ENCODE measurements at regions not wholly inside any gene's neighbourhood (a gene's known extent, or its start where the extent isn't known, plus 50 kb on each side); places are given as distances from the start of the nearest gene placed in this dataset.

GRCh38 chr13:82560889-82561288, 1321.4 kb downstream of the SLITRK1 start:
- no peaks in the 10 kb centered on the region for H3K9me3 ChIP-seq (ENCODE audit: severe bottlenecking)
- no peak for DNase-seq (ENCODE audit: low spot score)
- H3K36me3 ChIP-seq (ENCODE audit: low read depth) = no peaks in the 10 kb centered on the region
- TF ChIP-seq CTCF (IDR thresholded peaks at IDR 0.05; ENCODE audit: poor library complexity, severe bottlenecking) = no peak
- no peak overlapping the region for H3K4me3 ChIP-seq (ENCODE audit: severe bottlenecking)
- H3K27me3 ChIP-seq (ENCODE audit: insufficient read depth, poor library complexity, severe bottlenecking) = no peaks in the 10 kb centered on the region
- no peak for ATAC-seq (ENCODE audit: low read depth)
- no peak overlapping the region for H3K27ac ChIP-seq (ENCODE audit: poor library complexity, severe bottlenecking)
- H3K4me1 ChIP-seq (ENCODE audit: insufficient read depth, poor library complexity, severe bottlenecking) = no peaks in the 10 kb centered on the region

GRCh38 chr13:82522872-82523271, 1359.4 kb downstream of the SLITRK1 start:
- ATAC-seq (ENCODE audit: low read depth) = no peak
- Histone ChIP-seq H3K27me3 (ENCODE audit: insufficient read depth, poor library complexity, severe bottlenecking) (no peaks in the 10 kb centered on the region), H3K9me3 (ENCODE audit: severe bottlenecking) (no peaks in the 10 kb centered on the region), H3K36me3 (ENCODE audit: low read depth) (no peaks in the 10 kb centered on the region), H3K4me3 (ENCODE audit: severe bottlenecking) (no peak overlapping the region), H3K27ac (ENCODE audit: poor library complexity, severe bottlenecking) (no peak overlapping the region), H3K4me1 (ENCODE audit: insufficient read depth, poor library complexity, severe bottlenecking) (no peaks in the 10 kb centered on the region)
- no peak for TF ChIP-seq CTCF (IDR thresholded peaks at IDR 0.05; ENCODE audit: poor library complexity, severe bottlenecking)
- DNase-seq (ENCODE audit: low spot score) = no peak

GRCh38 chr13:82506805-82507414, 1375.4 kb downstream of the SLITRK1 start:
- no peaks in the 10 kb centered on the region for H3K36me3 ChIP-seq (ENCODE audit: low read depth)
- ATAC-seq (ENCODE audit: low read depth) = no peak
- no peak overlapping the region for H3K27ac ChIP-seq (ENCODE audit: poor library complexity, severe bottlenecking)
- no peak for DNase-seq (ENCODE audit: low spot score)
- no peaks in the 10 kb centered on the region for H3K9me3 ChIP-seq (ENCODE audit: severe bottlenecking)
- no peaks in the 10 kb centered on the region for H3K4me1 ChIP-seq (ENCODE audit: insufficient read depth, poor library complexity, severe bottlenecking)
- TF ChIP-seq CTCF (IDR thresholded peaks at IDR 0.05; ENCODE audit: poor library complexity, severe bottlenecking) = no peak
- no peaks in the 10 kb centered on the region for H3K27me3 ChIP-seq (ENCODE audit: insufficient read depth, poor library complexity, severe bottlenecking)
- H3K4me3 ChIP-seq (ENCODE audit: severe bottlenecking) = no peak overlapping the region

- no peaks in the 10 kb centered on the region for H3K27me3 ChIP-seq (ENCODE audit: insufficient read depth, poor library complexity, severe bottlenecking)
- H3K4me3 ChIP-seq (ENCODE audit: severe bottlenecking) = no peak overlapping the region
- ATAC-seq (ENCODE audit: low read depth) = no peak
Measured at GRCh38 chr13:82501834-82502233, 1380.4 kb downstream of the SLITRK1 start.

More at GRCh38 chr13:82501834-82502233, 1380.4 kb downstream of the SLITRK1 start:
- no peaks in the 10 kb centered on the region for H3K36me3 ChIP-seq (ENCODE audit: low read depth)
- H3K27ac ChIP-seq (ENCODE audit: poor library complexity, severe bottlenecking) = no peak overlapping the region
- no peak for TF ChIP-seq CTCF (IDR thresholded peaks at IDR 0.05; ENCODE audit: poor library complexity, severe bottlenecking)
- no peaks in the 10 kb centered on the region for H3K9me3 ChIP-seq (ENCODE audit: severe bottlenecking)
- DNase-seq (ENCODE audit: low spot score) = no peak
- H3K4me1 ChIP-seq (ENCODE audit: insufficient read depth, poor library complexity, severe bottlenecking) = no peaks in the 10 kb centered on the region
